Hepatocyte (in vitro differentiated cells): ENCODE measurements at regions not wholly inside any gene's neighbourhood (a gene's known extent, or its start where the extent isn't known, plus 50 kb on each side); places are given as distances from the start of the nearest gene placed in this dataset.

ENCODE experiments used
- EZH2 ChIP-seq: fragments of 200-600 bp; sonication (generic); IDR thresholded peaks from 2 replicates; pipeline ENCODE4 v1.6.1; 2016; ENCODE audit warnings: antibody characterized with exemption, mild to moderate bottlenecking, borderline replicate concordance
- EZH2phosphoT487 ChIP-seq: fragments of 200-600 bp; sonication (generic); IDR thresholded peaks from one replicate; pipeline ENCODE4 v1.6.1; 2018; ENCODE audit warnings: antibody characterized with exemption, mild to moderate bottlenecking, low read depth, moderate library complexity; ENCODE audit not compliant: unreplicated experiment, severe bottlenecking
- TF ChIP-seq, protein P1 (sequence below): fragments of 200-600 bp; sonication (generic); IDR thresholded peaks from 2 replicates; pipeline ENCODE4 v1.5.1; 2016; ENCODE audit warnings: antibody characterized with exemption, mild to moderate bottlenecking; ENCODE audit not compliant: poor library complexity

GRCh38 chr7:20276705-20277472, 53.8 kb upstream of the ITGB8 start:
- TF ChIP-seq, protein P1, sequence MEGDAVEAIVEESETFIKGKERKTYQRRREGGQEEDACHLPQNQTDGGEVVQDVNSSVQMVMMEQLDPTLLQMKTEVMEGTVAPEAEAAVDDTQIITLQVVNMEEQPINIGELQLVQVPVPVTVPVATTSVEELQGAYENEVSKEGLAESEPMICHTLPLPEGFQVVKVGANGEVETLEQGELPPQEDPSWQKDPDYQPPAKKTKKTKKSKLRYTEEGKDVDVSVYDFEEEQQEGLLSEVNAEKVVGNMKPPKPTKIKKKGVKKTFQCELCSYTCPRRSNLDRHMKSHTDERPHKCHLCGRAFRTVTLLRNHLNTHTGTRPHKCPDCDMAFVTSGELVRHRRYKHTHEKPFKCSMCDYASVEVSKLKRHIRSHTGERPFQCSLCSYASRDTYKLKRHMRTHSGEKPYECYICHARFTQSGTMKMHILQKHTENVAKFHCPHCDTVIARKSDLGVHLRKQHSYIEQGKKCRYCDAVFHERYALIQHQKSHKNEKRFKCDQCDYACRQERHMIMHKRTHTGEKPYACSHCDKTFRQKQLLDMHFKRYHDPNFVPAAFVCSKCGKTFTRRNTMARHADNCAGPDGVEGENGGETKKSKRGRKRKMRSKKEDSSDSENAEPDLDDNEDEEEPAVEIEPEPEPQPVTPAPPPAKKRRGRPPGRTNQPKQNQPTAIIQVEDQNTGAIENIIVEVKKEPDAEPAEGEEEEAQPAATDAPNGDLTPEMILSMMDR, result no peak
- TF ChIP-seq EZH2phosphoT487 (no peak), EZH2 (no peak)
